Kidney capillary endothelial cell (primary cell): ENCODE measurements at regions not wholly inside any gene's neighbourhood (a gene's known extent, or its start where the extent isn't known, plus 50 kb on each side); places are given as distances from the start of the nearest gene placed in this dataset.
"Not testable (repeated sequence)": the region's sequence is repeated elsewhere in the genome, so short reads cannot be mapped to it uniquely, and the experiment has no call there.

Experiments used
- DNase-seq: peaks from one replicate; pipeline ENCODE4 v3.0.0-alpha.2; 2018; ENCODE audit warnings: low spot score

GRCh38 chr4:34486461-34487363 lies 1757.6 kb downstream of the ARAP2 start:
- no peak for DNase-seq

GRCh38 chr4:34492414-34492813 lies 1751.9 kb downstream of the ARAP2 start:
- no peak for DNase-seq

GRCh38 chr4:34502086-34502485 lies 1742.2 kb downstream of the ARAP2 start:
- DNase-seq, result no peak

GRCh38 chr4:34504731-34505130 lies 1739.6 kb downstream of the ARAP2 start:
- DNase-seq, result not testable (repeated sequence)

GRCh38 chr4:34506511-34507092 lies 1737.7 kb downstream of the ARAP2 start:
- DNase-seq, result not testable (repeated sequence)

- no peak for DNase-seq
These were observed 1731.7 kb downstream of the ARAP2 start for GRCh38 chr4:34512616-34513015.

- DNase-seq, result no peak
These were observed 1727.8 kb downstream of the ARAP2 start for GRCh38 chr4:34516524-34516923.

GRCh38 chr4:34534916-34535315 lies 1709.4 kb downstream of the ARAP2 start:
- no peak for DNase-seq

GRCh38 chr4:34566091-34566490 lies 1678.2 kb downstream of the ARAP2 start:
- no peak for DNase-seq

GRCh38 chr4:34572026-34572425 lies 1672.3 kb downstream of the ARAP2 start:
- no peak for DNase-seq

- DNase-seq, result no peak
These were observed 1629.0 kb downstream of the ARAP2 start for GRCh38 chr4:34615315-34615714.

GRCh38 chr4:34619531-34620162 lies 1624.7 kb downstream of the ARAP2 start:
- DNase-seq, result no peak

GRCh38 chr4:34628471-34628870 lies 1615.8 kb downstream of the ARAP2 start:
- DNase-seq, result no peak

GRCh38 chr4:34629451-34629850 lies 1614.9 kb downstream of the ARAP2 start:
- no peak for DNase-seq

GRCh38 chr4:34633241-34633640 lies 1611.1 kb downstream of the ARAP2 start:
- DNase-seq, result no peak

GRCh38 chr4:34636623-34637022 lies 1607.7 kb downstream of the ARAP2 start:
- DNase-seq, result no peak

- no peak for DNase-seq
These were observed 1600.8 kb downstream of the ARAP2 start for GRCh38 chr4:34643476-34643875.

- no peak for DNase-seq
These were observed 1599.7 kb downstream of the ARAP2 start for GRCh38 chr4:34644579-34645115.

GRCh38 chr4:34649716-34650115 lies 1594.6 kb downstream of the ARAP2 start:
- DNase-seq, result no peak

- no peak for DNase-seq
These were observed 1580.3 kb downstream of the ARAP2 start for GRCh38 chr4:34664051-34664450.

- DNase-seq, result no peak
These were observed 1567.9 kb downstream of the ARAP2 start for GRCh38 chr4:34676400-34676799.

- DNase-seq, result no peak
These were observed 1565.9 kb downstream of the ARAP2 start for GRCh38 chr4:34678431-34678830.

GRCh38 chr4:34679228-34679627 lies 1565.1 kb downstream of the ARAP2 start:
- no peak for DNase-seq
